HEK293T (cell line): ENCODE measurements at regions not wholly inside any gene's neighbourhood (a gene's known extent, or its start where the extent isn't known, plus 50 kb on each side); places are given as distances from the start of the nearest gene placed in this dataset.
"Not testable (repeated sequence)": the region's sequence is repeated elsewhere in the genome, so short reads cannot be mapped to it uniquely, and the experiment has no call there.

Source experiments
- BHLHE40 ChIP-seq: fragments of 450-650 bp; IDR thresholded peaks from 2 replicates; pipeline ENCODE4 v1.6.1; 2016; ENCODE audit warnings: mild to moderate bottlenecking, moderate library complexity, borderline replicate concordance
- FOXM1 ChIP-seq: fragments of 450-650 bp; IDR thresholded peaks from 2 replicates; pipeline ENCODE4 v1.6.1; 2017; ENCODE audit warnings: mild to moderate bottlenecking, borderline replicate concordance
- HDGF ChIP-seq: fragments of 450-650 bp; IDR thresholded peaks from 2 replicates; pipeline ENCODE4 v1.6.1; 2017; ENCODE audit warnings: antibody characterized with exemption, borderline replicate concordance
- L3MBTL2 ChIP-seq: fragments of 450-650 bp; conservative IDR thresholded peaks from 2 replicates; pipeline ENCODE4 v1.6.1; 2016; ENCODE audit warnings: mild to moderate bottlenecking
- LEF1 ChIP-seq: fragments of 450-650 bp; IDR thresholded peaks from 2 replicates; pipeline ENCODE4 v1.6.1; 2017; ENCODE audit warnings: mild to moderate bottlenecking, borderline replicate concordance
- NFRKB ChIP-seq: fragments of 450-650 bp; IDR thresholded peaks from 2 replicates; pipeline ENCODE4 v1.6.1; 2016; ENCODE audit warnings: mild to moderate bottlenecking, moderate library complexity
- SP1 ChIP-seq: fragments of 450-650 bp; IDR thresholded peaks from 2 replicates; pipeline ENCODE4 v1.6.1; 2017
- SUZ12 ChIP-seq: fragments of 450-650 bp; IDR thresholded peaks from 2 replicates; pipeline ENCODE4 v1.6.1; 2016; ENCODE audit warnings: mild to moderate bottlenecking
- ZNF384 ChIP-seq: fragments of 450-650 bp; IDR thresholded peaks from 2 replicates; pipeline ENCODE4 v1.6.1; 2016

- not testable (repeated sequence) for TF ChIP-seq FOXM1, SP1, BHLHE40, HDGF, LEF1, NFRKB, L3MBTL2, SUZ12, ZNF384
Observed at GRCh38 chr16:29120680-29121079, 135.8 kb downstream of the LAT start.
